NCI-H774 (cell line): ENCODE measurements at regions not wholly inside any gene's neighbourhood (a gene's known extent, or its start where the extent isn't known, plus 50 kb on each side); places are given as distances from the start of the nearest gene placed in this dataset.
A peak's percentile ranks its signal among the peaks of the same experiment; 100 is the strongest.
"Not testable (repeated sequence)": the region's sequence is repeated elsewhere in the genome, so short reads cannot be mapped to it uniquely, and the experiment has no call there.

Experiments used
- DNase-seq: peaks from one replicate; lab custom pipeline; 2025; lab: John Stamatoyannopoulos, UW

- DNase-seq: no peak
These were observed 194.0 kb upstream of the RBBP8 start for GRCh38 chr18:22739061-22739642.

DNA sequence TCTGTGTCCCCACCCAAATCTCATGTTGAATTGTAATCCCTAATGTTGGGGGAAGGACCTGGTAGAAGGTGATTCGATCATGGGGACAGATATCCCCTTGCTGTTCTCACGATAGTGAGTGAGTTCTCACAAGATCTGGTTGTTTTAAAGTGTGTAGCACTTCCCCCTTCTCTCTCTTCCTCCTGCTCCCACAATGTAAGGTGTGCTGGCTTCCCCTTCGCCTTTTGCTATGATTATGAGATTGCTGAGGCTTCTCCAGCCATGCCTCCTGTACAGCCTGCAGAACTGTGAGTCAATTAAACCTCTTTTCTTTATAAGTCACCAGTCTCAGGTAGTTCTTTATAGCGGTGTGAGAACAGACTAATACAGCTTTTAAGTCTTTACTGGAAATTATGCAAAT, 193.3 kb upstream of the RBBP8 start:
- no peak for DNase-seq

DNA sequence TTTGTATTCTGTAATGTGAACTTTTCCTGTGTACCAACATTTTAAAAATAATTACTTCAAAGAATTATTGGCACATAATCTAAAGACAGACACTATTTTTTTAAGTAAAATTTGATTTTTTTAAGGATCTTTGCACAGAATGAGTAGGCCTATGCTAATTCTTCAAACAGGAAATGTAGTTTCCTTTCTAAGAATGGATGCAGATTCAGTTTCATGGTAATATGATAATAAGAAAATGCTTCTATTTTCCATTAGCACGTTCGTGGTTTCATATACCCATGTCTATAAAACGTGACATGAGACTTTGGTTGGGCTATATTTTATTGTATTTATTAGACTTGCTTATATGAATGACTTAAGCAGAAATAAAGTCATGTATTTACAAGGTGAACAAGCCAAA, 191.8 kb upstream of the RBBP8 start:
- DNase-seq: no peak

DNA sequence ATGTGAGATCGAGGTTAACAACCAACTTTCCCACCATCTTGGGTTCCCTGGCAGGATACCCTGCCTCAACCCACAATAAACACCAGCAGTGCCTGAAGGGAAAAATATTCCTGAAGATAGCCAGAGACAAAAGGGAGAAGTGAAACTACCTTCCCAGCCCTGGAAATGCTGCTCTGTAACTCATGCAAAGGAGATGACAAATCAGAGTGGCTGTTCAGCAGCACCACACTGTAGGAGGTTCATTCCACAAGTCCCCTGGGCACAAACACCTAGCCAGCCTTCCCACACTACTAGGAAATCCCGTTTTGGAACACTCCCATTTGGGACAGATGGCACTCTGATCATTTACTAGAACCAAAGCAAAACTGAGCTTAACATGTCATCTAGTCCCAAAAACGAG, 190.7 kb upstream of the RBBP8 start:
- DNase-seq: no peak

DNA sequence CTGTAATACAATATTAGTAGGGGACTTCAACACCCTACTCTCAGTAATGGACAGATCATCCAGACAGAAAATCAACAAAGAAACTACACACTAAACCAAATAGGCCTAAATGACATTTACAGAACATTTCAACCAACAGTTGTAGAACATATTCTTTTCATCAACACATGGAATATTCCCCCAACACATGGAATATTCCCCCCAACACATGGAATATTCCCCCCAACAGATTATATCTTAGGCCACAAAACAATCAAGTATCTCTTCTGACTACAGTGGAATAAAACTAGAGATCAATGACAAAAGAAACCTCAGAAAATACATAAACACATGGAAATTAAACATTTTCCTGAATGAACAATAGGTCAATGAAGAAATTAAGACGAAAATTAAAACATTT, 187.2 kb upstream of the RBBP8 start:
- no peak for DNase-seq

DNA sequence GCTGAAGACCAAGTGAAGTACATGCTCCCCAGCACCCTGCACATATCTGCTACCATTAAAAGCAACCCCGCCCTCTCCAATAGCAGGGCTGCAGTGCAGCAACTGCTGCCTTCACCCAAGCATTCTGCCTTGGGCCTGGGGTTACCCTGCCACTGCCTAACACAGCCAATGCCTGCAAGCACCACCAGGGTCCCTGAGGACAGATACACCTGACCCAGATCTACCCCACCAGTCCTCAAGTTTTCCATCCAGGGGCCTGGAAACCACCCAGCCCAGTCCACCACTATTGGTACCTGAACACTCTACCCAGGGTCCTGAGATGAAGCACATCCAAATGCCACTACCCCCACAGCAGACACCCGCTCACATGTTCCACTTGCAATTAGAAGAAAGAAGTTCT, 181.1 kb upstream of the RBBP8 start:
- DNase-seq: no peak

DNA sequence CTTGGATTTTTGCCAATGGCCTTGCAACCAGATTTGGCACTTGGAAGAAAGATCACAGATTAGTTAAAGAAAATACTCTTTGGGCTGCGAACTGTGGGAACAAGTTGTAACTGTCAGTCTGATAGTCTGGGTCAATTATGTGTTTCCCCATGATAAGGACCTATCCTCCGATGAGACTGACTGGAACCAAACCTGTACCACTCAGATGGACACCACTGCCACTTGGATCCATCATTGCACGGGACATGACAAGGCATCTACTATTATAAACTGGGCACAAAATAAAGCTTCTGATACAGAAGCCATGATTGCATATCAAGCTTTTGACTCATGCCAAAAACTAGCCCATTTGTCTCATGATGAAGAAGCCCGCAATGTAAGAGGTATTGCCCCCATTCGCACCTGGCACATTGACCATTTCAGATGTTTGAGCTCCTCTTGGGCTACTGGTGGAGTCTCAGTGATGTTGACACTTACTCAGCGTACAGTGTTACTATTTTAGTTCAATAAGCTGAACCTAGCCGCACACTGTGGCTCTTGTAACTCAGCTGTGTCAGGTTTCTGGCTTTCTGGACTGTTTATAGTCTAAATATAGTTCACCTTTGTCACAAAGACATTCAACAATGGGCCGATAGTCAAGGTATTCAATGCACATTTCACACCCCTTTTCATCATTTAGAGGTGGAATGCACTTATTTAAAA, 179.8 kb upstream of the RBBP8 start:
- DNase-seq: peak; percentile 3

- DNase-seq: not testable (repeated sequence)
These were observed 169.1 kb upstream of the RBBP8 start for GRCh38 chr18:22764005-22764404.

DNA sequence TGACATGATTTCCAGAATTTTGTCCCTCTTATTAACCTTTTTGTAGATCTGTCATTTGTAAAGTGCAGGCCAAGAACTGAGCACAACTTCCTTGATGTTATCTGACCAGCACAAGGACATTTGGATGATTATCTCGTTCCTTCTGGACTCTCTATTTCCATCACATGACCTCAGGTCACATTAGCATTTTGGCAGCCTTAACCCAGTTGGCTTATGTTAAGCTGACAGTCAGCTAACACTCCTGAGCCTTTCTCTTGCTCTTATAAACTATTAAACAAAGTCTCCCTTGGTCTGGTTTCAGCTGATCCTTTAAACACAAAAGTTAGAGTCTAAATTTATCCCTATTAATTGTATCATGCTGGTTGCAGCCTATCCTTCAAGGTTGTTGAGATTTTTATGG, 167.2 kb upstream of the RBBP8 start:
- DNase-seq: no peak

GRCh38 chr18:22767653-22768052, 165.5 kb upstream of the RBBP8 start:
- no peak for DNase-seq

DNA sequence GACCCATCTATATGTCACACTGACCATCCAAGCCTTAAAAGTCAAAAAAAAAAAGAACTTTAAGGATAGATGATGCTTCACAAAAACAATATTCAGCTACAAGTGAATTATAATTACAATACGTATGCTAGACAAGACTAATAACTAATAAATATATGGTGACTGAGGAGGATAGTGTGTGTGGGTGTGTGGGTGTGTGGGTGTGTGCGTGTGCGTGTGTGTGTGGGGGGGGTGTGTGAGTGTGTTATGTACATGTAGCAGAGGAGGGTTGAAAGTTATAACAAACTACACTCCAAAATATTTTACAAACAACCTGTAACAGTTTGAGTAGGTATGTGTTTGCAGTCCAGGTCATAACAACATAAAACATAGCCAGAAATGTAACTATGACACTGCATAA, 159.2 kb upstream of the RBBP8 start:
- no peak for DNase-seq

- DNase-seq: no peak
These were observed 154.1 kb upstream of the RBBP8 start for GRCh38 chr18:22778996-22779395.

DNA sequence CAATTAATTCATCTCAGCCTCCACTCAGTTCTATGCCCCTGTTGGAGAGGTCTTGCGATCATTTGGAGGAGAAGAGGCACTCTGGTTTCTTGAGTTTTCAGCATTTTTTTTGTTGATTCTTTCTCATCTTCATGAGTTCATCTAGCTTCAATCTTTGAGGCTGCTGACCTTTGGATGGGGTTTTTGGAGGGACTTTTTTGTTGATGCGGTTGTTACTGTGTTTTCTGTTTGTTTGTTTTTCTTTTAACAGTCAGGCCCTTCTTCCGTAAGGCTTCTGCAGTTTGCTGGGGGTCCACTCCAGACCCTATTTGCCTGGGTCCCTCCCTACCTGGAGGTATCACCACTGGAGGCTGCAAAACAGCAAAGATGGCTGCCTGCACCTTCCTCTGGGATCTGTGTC, 149.9 kb upstream of the RBBP8 start:
- no peak for DNase-seq

DNA sequence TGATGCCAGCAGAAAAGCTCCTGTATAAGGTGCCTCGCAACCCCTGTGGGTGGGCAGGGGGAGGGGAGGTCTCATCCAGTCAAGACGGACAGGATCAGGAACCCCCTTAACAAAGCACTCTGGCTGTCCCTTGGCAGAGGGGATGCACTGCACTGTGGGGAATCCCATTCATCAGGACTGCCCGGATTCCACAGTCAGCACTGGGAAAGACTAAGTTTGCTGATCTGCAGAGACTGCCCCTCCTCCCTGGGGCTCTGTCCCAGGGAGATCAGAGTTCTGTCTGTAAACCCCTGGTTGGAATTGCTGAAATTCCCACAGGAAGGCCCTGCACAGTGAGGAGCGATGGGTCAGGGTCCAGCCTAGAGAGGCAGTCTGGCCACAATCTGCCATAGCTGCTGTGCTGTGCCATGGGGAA, 149.5 kb upstream of the RBBP8 start:
- no peak for DNase-seq

DNA sequence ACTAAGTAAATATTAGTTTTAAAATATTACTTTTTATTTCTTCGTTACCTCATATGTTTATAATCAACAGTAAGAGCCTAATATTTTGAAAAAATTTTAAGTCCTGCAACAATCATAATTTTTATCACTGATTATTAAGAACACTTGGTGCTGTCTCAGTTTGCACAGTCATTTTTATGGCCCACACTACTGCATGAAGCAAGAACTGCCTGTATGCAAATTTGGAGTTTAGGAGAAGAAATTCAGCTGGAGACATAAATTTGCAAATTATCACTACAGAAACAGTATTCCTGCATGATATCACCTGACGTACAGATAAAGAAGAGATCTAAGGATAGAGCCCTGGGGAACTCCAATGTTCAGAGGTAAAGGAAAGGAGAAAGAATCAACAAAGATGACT, 144.1 kb upstream of the RBBP8 start:
- DNase-seq: no peak

DNA sequence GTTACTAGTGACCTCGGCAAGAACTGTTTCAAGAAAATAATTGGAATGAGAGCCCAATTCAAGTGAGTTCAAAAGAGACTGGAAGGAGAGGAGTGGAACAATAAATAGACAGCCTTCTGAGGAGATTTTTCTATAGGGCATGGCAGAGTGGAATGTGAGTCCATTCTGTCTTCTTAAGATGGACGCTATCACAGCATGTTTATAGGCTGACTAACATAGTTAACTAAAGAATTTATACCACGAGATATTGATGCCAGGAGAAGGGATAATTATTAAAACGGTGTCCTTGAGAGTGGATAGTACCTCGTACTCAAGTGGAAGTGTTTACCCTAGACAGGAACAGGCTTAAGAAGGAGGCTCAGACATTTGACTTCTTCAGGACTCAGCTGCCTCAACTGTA, 143.5 kb upstream of the RBBP8 start:
- no peak for DNase-seq

- no peak for DNase-seq
These were observed 142.4 kb upstream of the RBBP8 start for GRCh38 chr18:22790545-22791309.

DNA sequence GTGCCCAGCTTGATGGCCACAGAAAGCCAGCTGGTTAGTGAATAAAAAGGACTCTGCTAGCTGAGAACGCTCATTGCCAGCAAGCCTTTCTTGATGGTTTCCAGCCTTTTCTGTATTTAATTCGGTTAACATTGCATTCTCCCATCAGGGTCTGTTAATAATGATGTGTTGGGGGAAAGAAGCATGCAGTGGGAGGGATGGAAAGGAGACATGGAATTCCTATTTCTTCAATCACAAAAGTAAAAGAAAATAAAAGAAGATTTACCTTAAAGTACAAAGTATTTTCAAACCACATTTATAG, 141.9 kb upstream of the RBBP8 start:
- DNase-seq: no peak

- no peak for DNase-seq
These were observed 137.0 kb upstream of the RBBP8 start for GRCh38 chr18:22796113-22796512.

DNA sequence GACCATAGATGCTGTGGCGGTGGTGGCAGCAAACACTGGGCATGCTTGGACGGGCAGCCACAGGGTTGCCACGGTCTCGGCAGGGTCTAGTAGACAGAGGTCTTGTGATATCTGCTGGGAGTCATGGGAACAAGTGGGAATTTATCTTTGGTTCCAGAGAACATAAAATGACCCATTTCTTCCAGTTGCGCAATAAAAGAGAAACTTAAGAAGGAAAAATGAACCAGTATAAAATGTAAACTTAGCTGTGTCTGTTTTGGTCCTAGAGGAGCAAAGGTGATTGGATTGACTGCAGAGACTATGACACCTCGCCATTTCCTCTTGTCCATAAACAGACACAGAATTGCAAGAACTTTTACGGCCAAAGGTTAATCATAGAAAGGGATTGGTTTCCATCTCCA, 132.6 kb upstream of the RBBP8 start:
- DNase-seq: no peak

DNA sequence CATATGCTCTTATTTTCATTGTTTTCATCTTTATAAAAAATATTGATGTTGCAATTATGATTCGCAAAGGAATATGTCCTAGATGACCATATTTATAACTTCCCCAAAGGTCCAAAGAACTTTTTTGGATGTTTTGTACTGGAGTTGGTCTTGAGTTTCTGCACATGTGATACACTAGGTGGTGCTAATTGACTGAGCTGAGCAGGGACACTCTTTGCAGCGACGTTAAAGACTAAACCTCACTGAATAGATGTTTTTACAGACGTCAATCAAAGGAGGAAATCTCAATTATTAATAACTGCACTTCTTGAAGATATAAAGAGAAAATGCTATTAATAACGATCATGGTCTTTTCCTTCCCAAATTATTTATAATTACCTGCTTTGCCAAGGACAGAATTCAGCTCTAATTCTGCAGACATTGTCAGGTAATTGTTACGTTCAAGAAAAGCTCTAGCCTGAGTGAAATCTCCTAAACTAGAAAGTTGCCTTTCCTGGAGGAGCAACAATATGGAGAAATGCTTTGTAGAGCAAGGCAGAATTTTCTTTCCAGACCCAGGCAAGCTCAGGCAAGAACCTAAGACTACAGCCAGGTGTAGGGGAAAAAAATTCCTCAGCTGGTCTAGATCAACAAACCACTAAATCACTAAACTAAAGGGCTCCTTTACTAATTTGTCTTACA, 119.3 kb upstream of the RBBP8 start:
- peak; percentile 26 for DNase-seq

GRCh38 chr18:22814329-22814703, 118.8 kb upstream of the RBBP8 start:
- no peak for DNase-seq
